ENCODE measurements at regions not wholly inside any gene's neighbourhood (a gene's known extent, or its start where the extent isn't known, plus 50 kb on each side); places are given as distances from the start of the nearest gene placed in this dataset.

- DNase-seq (ENCODE audit: insufficient read length, low spot score) (no peak), FAIRE-seq (no peak)
- TF ChIP-seq CTCF (IDR thresholded peaks at IDR 0.05; ENCODE audit: insufficient read depth, missing control alignments), result no peak
These were observed 142.8 kb upstream of the IRX2 start for GRCh38 chr5:2894316-2894715.

- FAIRE-seq (no peak), DNase-seq (ENCODE audit: insufficient read length, low spot score) (no peak)
- no peak for TF ChIP-seq CTCF (IDR thresholded peaks at IDR 0.05; ENCODE audit: insufficient read depth, missing control alignments)
These were observed 141.1 kb upstream of the IRX2 start for GRCh38 chr5:2892466-2893000.

- DNase-seq (ENCODE audit: insufficient read length, low spot score) (no peak), FAIRE-seq (no peak)
- no peak for TF ChIP-seq CTCF (IDR thresholded peaks at IDR 0.05; ENCODE audit: insufficient read depth, missing control alignments)
These were observed 140.3 kb upstream of the IRX2 start for GRCh38 chr5:2891781-2892180.

GRCh38 chr5:2890011-2890410 is 138.5 kb upstream of the IRX2 start:
- DNase-seq (ENCODE audit: insufficient read length, low spot score) (no peak), FAIRE-seq (no peak)
- no peak for TF ChIP-seq CTCF (IDR thresholded peaks at IDR 0.05; ENCODE audit: insufficient read depth, missing control alignments)

GRCh38 chr5:2888520-2889060 is 137.1 kb upstream of the IRX2 start:
- TF ChIP-seq CTCF (IDR thresholded peaks at IDR 0.05; ENCODE audit: insufficient read depth, missing control alignments), result no peak
- FAIRE-seq (no peak), DNase-seq (ENCODE audit: insufficient read length, low spot score) (no peak)

- no peak for TF ChIP-seq CTCF (IDR thresholded peaks at IDR 0.05; ENCODE audit: insufficient read depth, missing control alignments)
- DNase-seq (ENCODE audit: insufficient read length, low spot score) (no peak), FAIRE-seq (no peak)
These were observed 136.2 kb upstream of the IRX2 start for GRCh38 chr5:2887481-2888348.

- FAIRE-seq (no peak), DNase-seq (ENCODE audit: insufficient read length, low spot score) (no peak)
- no peak for TF ChIP-seq CTCF (IDR thresholded peaks at IDR 0.05; ENCODE audit: insufficient read depth, missing control alignments)
These were observed 135.1 kb upstream of the IRX2 start for GRCh38 chr5:2886531-2886930.
